IMR-90 (cell line): ENCODE measurements at regions not wholly inside any gene's neighbourhood (a gene's known extent, or its start where the extent isn't known, plus 50 kb on each side); places are given as distances from the start of the nearest gene placed in this dataset.

Experiments used
- CTCF ChIP-seq: conservative IDR thresholded peaks from 2 replicates; pipeline ENCODE4 v1.5.1; 2012; ENCODE audit warnings: mild to moderate bottlenecking, low read depth, low read length, improper control_type of control experiment
- ELK1 ChIP-seq: fragments of 150-350 bp; IDR thresholded peaks from 2 replicates; pipeline ENCODE4 v1.6.1; 2016; ENCODE audit warnings: low read depth, mild to moderate bottlenecking, low read length, moderate library complexity, borderline replicate concordance
- FOS ChIP-seq: fragments of 150-350 bp; IDR thresholded peaks from 2 replicates; pipeline ENCODE4 v1.6.1; 2016; ENCODE audit warnings: low read depth, low read length
- POLR2A ChIP-seq: IDR thresholded peaks from 2 replicates; pipeline ENCODE4 v1.6.1; 2012; ENCODE audit warnings: mild to moderate bottlenecking, low read depth, low read length

- TF ChIP-seq FOS (no peak), CTCF (no peak), ELK1 (no peak), POLR2A (no peak)
Measured at GRCh38 chr11:25357133-25357532, 860.3 kb downstream of the LUZP2 start.
